Type B pancreatic cell (in vitro differentiated cells): ENCODE measurements at regions not wholly inside any gene's neighbourhood (a gene's known extent, or its start where the extent isn't known, plus 50 kb on each side); places are given as distances from the start of the nearest gene placed in this dataset.

Experiments
- DNase-seq: peaks from one replicate; pipeline ENCODE4 v3.0.0; 2021; ENCODE audit warnings: mixed read lengths; ENCODE audit not compliant: unreplicated experiment; ENCODE audit errors: extremely low spot score
- H3K27ac Mint-ChIP-seq: 2 replicates; pipeline ENCODE4 v1.8.0; 2021; ENCODE audit warnings: mild to moderate bottlenecking, mixed read lengths
- H3K27me3 Mint-ChIP-seq: 2 replicates; pipeline ENCODE4 v1.8.0; 2021; ENCODE audit warnings: mixed read lengths
- H3K36me3 Mint-ChIP-seq: 2 replicates; pipeline ENCODE4 v1.8.0; 2021; ENCODE audit warnings: mixed read lengths
- H3K4me1 Mint-ChIP-seq: one replicate; pipeline ENCODE4 v1.8.0; 2021; ENCODE audit warnings: mixed read lengths; ENCODE audit not compliant: unreplicated experiment
- H3K4me3 Mint-ChIP-seq: 2 replicates; pipeline ENCODE4 v1.8.0; 2021; ENCODE audit warnings: mild to moderate bottlenecking, mixed read lengths
- H3K9me3 Mint-ChIP-seq: 2 replicates; pipeline ENCODE4 v1.8.0; 2021; ENCODE audit warnings: mixed read lengths
- TF ChIP-seq, protein P1 (sequence below): fragments of 200-600 bp; sonication (generic); conservative IDR thresholded peaks from 2 replicates; pipeline ENCODE4 v1.5.0; 2021; ENCODE audit warnings: antibody characterized with exemption, mild to moderate bottlenecking

DNA sequence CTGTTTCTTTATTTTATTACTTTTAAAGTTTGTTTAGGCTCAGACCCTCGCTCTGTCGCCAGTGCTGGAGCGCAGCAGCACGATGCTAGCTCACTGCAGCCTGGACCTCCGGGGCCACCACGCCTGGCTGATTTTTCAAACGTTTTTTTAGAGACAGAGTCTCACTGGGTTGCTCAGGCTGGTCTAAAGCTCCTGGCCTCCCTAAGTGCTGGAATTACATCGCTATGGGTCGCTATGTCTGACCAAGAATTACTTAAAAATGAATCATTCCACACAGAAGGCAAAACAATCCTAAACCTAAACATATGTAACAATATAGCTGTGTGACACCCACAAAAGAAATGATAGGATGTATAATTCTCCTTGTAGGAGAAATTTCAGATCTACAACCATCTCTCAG, 86.9 kb upstream of the SIMC1 start:
- H3K27ac Mint-ChIP-seq = no peak overlapping the region
- H3K27me3 Mint-ChIP-seq = peaks cover 22% of the 10 kb centered on the region
- DNase-seq = no peak

DNA sequence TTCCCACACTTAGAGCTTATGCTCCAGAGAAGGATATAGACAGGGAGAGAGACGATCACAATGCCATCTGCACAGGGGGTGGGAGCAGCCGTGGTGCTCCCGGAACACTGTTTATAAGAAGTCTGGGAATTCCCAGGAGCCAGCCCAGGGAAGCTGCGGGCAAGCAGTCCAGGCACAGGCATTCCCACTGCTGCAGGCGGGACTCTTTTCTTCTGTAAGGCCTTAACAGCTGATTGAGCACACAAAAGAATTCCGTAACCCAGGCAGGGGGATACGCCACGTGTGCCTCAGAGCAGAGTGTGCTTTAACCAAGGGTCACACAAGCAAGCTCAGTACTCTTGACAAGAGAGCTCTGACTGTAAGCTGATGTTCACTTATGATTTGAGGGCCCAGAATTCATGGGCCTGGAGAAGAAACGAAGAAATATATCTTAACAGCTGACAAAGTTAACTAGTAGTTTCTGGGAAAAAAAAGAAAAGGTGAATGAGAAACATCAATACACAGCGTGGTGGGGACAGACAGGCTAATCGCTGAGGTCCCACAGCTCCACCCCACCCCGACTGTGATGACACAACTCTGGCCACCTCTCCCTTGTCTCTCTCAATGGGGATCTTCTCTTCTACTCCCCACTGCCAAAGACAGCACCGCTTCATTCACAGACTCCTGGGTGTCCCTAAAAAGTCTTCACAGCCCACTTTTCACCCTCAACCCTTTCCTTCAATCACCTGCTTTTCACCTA, 85.9 kb upstream of the SIMC1 start:
- no peaks in the 10 kb centered on the region for H3K9me3 Mint-ChIP-seq
- H3K27me3 Mint-ChIP-seq = peaks cover 26% of the 10 kb centered on the region
- H3K4me3 Mint-ChIP-seq = no peak overlapping the region
- H3K4me1 Mint-ChIP-seq = peaks cover 20% of the 10 kb centered on the region
- H3K27ac Mint-ChIP-seq = no peak overlapping the region
- DNase-seq = no peak
- H3K36me3 Mint-ChIP-seq = no peaks in the 10 kb centered on the region
- TF ChIP-seq, protein P1, sequence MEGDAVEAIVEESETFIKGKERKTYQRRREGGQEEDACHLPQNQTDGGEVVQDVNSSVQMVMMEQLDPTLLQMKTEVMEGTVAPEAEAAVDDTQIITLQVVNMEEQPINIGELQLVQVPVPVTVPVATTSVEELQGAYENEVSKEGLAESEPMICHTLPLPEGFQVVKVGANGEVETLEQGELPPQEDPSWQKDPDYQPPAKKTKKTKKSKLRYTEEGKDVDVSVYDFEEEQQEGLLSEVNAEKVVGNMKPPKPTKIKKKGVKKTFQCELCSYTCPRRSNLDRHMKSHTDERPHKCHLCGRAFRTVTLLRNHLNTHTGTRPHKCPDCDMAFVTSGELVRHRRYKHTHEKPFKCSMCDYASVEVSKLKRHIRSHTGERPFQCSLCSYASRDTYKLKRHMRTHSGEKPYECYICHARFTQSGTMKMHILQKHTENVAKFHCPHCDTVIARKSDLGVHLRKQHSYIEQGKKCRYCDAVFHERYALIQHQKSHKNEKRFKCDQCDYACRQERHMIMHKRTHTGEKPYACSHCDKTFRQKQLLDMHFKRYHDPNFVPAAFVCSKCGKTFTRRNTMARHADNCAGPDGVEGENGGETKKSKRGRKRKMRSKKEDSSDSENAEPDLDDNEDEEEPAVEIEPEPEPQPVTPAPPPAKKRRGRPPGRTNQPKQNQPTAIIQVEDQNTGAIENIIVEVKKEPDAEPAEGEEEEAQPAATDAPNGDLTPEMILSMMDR = no peak

More for the DNA sequence above, 86.9 kb upstream of the SIMC1 start:
- no peak overlapping the region for H3K4me3 Mint-ChIP-seq
- H3K36me3 Mint-ChIP-seq = no peaks in the 10 kb centered on the region
- H3K4me1 Mint-ChIP-seq = peaks cover 20% of the 10 kb centered on the region
- TF ChIP-seq, protein P1 = no peak
- no peaks in the 10 kb centered on the region for H3K9me3 Mint-ChIP-seq

DNA sequence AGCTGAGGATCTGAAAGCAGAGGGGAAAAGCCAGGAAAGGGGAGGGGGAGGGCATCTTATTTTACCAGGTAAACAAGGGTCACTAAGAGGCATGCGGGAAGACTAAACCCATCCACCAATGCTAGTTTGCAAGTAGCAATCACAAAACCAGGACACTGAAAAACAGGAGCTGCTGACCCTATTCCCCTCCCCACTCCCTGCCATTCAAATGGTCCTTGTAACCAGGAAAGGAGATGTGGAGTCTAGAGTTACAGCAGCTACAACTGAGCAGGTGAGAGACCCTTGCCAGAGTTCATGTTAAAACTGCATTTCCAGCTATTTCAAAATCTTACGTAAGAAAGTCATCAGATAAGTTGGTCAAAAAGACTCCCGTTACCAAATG, 85.3 kb upstream of the SIMC1 start:
- DNase-seq = no peak
- H3K4me1 Mint-ChIP-seq = peaks cover 20% of the 10 kb centered on the region
- no peak overlapping the region for H3K4me3 Mint-ChIP-seq
- H3K27ac Mint-ChIP-seq = no peak overlapping the region
- TF ChIP-seq, protein P1 = no peak
- peaks cover 29% of the 10 kb centered on the region for H3K27me3 Mint-ChIP-seq
- H3K9me3 Mint-ChIP-seq = no peaks in the 10 kb centered on the region
- no peaks in the 10 kb centered on the region for H3K36me3 Mint-ChIP-seq

DNA sequence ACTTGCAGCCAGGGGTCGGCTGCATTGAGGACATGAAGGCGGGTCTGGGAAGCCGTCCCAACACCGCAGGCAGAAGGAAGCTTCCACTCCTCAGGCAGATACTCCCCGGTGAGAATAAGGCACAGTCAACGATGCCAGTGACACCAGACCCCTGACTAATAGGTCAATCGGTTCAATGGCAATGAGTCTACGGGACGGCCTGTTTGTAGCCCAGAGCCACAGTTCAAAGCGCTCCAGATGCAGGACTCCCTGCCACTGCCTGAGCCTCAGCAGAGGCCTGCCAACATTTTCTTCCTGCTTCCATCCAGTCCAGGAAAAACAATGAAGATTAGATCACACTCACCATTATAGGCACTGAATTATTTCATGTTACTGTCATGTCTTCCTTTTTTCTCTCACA, 84.5 kb upstream of the SIMC1 start:
- DNase-seq = no peak
- Mint-ChIP-seq H3K4me3 (no peak overlapping the region), H3K27me3 (peaks cover 27% of the 10 kb centered on the region), H3K27ac (no peak overlapping the region), H3K36me3 (no peaks in the 10 kb centered on the region), H3K4me1 (peaks cover 20% of the 10 kb centered on the region), H3K9me3 (no peaks in the 10 kb centered on the region)
- TF ChIP-seq, protein P1 = no peak

DNA sequence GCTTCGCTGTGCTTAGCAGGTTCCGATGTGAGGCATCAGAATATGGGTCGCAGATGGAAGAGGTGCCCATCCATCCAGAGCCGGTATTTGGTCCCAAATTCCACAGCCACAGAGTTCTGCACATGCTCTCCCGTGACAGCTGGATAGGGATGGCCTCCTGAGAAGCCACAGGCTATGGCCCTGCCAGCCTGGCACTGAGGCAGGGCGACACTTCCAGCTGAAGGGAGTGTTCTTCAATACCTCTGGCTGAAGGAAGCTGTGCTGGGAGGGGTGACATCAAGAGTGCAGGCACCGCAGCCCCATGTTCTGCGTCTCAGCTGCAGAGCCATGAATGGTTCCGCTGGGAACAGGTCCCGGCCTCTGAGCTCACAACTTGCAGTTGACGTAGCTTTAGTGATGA, 83.4 kb upstream of the SIMC1 start:
- TF ChIP-seq, protein P1 = no peak
- Mint-ChIP-seq H3K27ac (no peak overlapping the region), H3K36me3 (no peaks in the 10 kb centered on the region), H3K4me1 (peaks cover 20% of the 10 kb centered on the region), H3K4me3 (no peak overlapping the region), H3K9me3 (no peaks in the 10 kb centered on the region), H3K27me3 (peaks cover 27% of the 10 kb centered on the region)
- no peak for DNase-seq
